Stimulated activated CD8-positive, alpha-beta memory T cell treated with anti-CD3 and anti-CD28 coated beads, Interleukin-15, amount 100 ng/mL, for 24 hours (primary cell): ENCODE measurements at regions not wholly inside any gene's neighbourhood (a gene's known extent, or its start where the extent isn't known, plus 50 kb on each side); places are given as distances from the start of the nearest gene placed in this dataset.

Source experiments
- DNase-seq: peaks from one replicate; pipeline ENCODE4 v3.0.0-alpha.2; 2020; ENCODE audit warnings: low read depth

DNA sequence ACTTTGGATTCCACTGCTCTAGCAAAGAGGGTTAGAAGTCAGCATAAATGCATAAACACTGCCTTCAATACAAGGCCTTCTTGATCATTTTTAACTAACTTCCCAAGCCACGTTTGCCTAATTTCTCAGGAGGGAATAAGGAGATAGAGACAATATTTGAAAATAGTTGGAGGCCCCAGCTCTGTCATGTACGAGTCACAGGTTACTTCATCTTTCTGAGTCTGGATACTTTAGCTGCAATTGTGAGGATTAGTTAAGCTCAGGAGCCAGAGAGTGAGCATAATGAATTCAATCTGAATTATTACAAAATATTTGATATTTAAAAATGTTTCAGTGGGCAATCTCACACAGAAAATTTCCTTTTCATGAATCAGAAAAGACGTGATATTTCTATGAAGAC lies 298.9 kb downstream of the SHOX2 start:
- no peak for DNase-seq

DNA sequence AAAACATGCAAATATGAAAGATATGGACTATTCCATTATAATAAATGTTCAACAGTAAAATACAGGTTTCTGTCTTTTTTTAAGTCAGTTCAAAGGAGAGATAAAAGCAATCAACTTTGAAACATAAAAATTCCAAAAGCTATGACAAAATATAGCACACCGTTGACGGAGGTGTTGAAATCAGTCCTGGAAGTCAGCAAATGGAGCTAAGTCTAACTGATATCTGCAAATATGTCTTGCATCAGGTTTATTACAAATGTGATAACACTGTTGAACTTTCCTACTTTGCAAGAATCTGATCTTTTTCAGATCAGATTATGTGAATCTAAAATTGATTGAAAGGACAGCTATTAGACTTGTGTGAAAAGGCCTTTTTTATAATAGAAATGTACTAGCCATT lies 300.7 kb downstream of the SHOX2 start:
- no peak for DNase-seq

DNA sequence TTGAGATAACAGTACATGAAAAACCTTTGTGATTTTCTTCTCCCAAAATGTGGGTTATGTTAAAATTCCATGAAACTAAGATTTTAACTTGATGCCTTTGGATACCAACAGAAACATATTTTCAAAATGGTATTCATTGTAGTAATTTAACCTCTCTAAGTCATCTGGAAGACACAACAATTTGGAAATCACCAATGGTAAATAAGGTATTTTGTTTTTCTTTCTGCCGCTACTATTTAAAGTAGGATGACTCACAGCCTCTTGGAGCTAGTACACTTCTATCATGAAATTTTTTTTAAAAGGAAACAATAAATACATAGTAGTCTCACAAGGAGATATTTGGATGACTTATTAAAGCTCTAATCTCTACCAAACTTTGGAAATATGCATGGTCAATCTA lies 291.6 kb upstream of the VEPH1 start:
- no peak for DNase-seq

DNA sequence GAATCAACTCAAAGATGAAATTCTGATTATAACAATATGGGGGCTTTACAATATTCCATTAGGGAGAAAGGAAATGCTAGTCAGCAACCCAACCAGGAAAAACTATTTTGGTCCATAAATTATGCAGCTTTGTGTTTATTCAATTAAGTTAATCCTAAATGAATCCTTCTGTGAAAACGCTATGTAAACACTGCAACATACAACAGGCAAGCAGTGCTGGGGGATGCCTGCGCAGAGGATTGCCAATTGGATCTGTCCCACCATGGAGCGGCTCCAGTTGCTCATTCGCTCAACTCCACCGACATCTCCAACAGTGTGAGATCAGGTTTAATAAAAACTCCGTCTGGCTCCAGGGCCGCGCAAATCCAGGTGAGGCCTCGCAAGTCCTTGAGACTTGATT lies 290.5 kb upstream of the VEPH1 start:
- DNase-seq: no peak

DNA sequence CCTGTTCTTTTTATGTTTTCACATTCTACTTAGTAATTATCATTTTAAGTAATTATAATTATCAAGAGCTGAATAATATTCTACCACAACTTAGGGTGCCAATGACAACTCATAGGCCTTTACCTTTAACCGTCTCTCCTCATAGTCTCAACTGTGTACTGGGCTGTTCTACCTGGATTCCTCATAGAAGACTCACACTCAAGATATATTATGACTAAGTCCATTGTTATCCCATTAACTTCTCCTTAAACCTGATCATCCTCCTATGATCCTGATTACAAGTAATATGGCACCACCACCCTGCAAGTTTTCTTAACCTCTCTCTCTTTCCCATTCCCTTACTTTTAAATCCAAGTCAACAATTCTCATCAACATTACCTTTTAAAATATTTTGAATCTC lies 285.9 kb upstream of the VEPH1 start:
- no peak for DNase-seq

DNA sequence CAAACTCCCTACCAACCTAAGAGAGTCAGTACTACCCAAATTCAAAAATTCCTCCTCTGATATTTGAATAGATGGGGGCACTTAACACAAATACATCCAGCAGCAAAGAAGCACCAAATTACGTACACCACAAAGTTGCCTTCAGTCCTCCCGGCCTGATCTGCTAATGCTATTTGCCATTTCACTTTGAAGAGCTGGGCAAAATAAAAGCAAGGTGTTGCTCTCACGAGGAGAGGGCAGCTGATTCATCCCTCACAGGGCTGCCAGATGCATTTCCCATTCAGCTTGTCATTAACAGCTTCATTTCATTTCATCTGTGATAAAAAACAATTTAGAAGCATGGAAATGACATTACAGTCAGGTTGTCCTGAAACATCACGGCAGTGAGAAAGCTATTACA lies 283.4 kb upstream of the VEPH1 start:
- no peak for DNase-seq

DNA sequence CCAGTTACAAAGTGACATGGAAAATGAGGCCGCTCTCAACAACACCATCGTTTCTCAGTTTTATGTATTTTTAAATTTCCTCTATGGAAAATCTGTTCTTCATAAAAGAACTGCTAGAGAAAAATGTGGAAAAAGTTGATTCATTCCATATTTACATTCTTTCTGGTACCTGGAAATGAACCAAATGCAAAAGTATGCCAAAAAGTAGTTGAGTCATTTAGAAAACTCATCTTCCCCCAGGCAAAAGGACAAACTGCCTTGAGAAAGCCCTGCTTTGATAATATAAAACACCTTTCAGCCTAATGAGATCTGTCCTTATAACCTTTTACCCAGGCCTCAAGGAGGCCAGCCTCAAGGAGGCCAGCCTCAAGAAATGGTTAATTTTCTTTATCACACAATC lies 283.0 kb upstream of the VEPH1 start:
- no peak for DNase-seq

DNA sequence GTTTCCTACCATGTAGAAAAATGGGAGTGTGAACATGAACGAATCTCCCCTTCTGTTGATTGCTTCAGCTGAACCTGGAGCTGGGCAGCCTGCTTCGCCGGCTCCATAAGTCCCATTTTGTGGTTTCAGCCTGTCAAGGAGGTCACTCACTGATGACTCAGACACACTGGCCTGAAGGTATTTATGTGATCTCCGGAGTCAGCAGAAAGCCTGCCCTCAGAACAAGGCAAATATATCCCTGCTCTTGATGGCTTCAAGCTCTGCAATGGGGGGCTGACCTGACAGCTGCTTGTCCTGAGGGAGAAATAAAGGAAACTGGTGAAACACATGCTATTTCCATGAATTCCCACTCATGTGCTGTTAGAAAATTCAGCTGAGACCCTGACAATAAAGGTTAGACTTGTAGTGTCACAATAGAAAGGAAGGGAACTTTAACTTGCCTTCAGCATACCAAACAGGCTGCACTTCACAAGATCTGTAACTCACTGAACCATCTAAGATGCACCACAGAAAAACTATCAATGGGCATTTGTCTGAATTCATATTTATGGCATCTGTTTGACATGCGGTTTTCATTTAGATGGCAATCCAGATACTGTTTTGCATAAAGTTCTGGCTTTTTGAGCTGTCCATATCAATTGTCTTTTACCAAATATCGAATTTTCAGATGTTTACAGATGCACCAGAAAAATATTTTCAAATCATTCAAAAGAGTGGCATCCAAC lies 282.0 kb upstream of the VEPH1 start:
- no peak for DNase-seq

DNA sequence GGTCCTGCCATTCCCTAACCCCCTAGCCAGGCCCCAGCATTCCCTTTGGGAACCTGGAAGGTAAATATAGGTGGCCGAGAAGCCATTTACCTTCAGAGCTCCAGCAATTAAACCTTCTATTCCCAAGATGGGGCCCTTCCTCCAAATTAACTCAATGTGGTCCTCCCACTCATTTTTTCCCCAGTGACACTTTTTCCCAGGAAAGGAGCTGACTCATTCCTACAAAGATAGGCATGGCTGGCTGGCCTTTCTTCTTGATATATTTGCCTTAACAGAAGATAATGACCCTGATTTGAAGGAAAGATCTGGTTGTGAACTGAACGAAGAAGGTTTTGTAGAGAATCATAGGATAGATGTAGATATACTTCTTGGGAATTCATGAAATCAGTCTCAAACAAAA lies 279.0 kb upstream of the VEPH1 start:
- DNase-seq: no peak

DNA sequence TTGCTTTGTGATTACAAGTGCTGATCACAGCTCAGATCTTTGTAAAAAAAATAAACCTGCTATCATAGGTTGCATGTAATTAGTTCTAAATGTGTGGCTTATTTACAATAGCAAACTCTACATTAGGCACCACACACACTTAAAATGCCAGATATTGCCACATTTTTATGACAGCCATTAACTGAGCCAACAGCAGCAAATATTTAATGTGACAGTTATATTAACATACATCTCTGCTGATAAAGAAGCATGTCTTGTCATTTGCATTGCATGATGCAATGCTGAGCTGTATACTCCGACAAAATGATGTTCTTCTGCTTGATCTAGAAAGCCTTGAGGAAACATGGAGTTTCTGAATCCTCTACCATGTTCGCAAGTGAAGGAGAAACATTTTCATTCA lies 273.6 kb upstream of the VEPH1 start:
- DNase-seq: no peak

DNA sequence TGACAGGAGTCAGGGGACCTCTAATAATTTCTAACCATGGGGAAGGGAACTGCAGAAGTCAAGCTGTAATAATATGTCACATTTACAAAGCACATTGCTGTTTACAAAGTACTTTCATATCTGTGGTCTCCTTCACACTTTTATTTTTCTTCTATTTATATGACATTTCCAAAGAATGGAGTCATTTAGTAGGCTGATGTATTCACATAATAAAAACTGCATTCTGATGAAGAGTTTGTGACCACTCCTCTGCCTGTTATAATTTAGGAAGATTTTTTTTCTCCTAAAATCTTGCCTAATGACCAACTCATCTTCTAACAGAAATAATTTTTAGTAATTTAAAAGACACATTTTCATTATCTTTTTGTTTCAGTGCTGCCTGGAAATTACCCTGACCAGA lies 272.2 kb upstream of the VEPH1 start:
- no peak for DNase-seq

DNA sequence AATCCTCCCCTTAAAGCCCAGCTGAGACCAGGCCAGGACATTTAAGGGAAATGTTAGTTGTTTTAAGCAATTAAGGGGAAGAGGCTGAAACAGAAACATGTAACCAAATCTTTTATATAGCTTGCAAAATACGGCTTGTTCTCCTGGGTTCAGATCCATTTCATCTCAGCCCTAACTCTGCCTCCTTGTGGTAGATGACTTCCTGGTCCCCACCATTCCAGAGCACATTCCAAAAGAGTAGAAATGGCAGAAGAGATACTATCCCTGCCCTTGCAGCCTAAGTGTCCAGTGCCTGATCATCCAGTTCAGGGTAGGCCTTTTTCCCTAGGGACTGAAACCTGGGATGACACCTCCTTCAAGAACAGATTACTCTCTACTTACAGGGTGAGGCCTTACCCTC lies 266.2 kb upstream of the VEPH1 start:
- DNase-seq: no peak

DNA sequence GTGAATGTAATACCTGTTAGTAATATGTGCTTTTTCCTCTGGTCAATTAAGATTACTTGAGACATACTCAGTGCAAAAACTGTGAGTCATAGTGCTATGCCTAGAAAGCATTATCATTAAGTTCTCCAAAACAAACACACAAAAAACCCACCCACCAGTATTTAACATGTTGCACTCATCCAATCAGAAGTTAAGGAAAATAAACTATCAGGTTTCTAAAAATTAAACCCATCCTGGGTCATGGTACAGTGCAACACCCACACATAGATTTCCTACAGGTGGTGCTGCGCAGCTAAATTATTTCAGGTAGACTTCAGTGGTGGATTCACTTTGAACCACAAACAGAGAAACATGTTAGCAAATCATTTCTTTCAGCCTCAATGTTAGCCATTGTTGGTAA lies 264.4 kb upstream of the VEPH1 start:
- no peak for DNase-seq

DNA sequence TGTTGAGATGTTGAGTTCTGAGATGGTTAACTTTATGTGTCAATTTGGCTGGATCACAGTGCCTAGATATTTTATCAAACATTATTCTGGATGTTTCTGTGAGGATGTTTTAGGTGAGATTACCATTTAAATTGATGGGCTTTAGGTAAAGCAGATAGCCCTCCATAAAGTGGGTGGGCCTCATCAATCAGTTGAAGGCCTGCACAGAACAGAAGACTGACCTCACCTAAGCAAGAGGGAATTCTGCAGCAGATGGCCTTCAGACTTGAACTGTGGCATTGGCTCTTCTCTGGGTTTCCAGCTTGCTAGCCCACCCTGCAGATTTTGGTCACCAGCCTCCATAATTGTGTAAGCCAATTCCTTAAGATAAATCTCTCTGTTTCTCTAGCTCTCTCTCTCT lies 260.4 kb upstream of the VEPH1 start:
- DNase-seq: no peak

DNA sequence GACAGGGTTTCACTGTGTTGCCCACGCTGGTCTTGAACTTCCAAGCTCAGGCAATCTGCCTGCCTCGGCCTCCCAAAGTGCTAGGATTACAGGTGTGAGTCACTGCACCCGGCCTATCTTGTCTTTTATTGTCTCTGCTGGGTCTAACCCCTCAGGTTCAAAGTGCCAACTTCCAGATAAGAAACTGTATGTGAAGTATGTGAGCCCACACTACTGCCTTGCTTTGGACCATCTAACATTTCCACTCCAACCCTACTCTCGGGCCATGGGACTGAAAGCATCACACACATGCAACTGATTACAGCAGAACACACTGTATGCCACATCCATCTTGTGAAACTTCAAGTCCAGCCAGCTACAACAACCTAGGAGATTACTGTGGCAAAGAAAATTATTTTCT lies 256.1 kb upstream of the VEPH1 start:
- no peak for DNase-seq

DNA sequence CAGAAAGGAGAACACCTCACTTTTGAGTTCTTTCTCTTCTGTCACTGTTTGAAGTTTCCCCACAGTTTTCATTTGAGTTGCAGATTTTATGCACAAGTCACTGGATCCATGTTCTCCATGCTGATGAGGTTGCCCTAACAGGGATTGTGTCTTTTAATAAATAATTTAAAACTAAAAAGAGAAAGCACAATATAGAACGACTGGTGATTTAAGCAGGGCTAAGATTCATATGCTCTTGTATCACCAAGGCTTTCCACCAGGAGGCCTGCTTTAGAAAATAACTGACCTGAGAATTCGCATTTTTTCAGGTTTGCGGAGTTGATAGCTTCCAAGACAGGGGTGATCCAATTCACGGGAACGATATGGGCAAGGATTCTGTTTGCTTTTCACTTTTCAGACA lies 252.0 kb upstream of the VEPH1 start:
- DNase-seq: no peak

DNA sequence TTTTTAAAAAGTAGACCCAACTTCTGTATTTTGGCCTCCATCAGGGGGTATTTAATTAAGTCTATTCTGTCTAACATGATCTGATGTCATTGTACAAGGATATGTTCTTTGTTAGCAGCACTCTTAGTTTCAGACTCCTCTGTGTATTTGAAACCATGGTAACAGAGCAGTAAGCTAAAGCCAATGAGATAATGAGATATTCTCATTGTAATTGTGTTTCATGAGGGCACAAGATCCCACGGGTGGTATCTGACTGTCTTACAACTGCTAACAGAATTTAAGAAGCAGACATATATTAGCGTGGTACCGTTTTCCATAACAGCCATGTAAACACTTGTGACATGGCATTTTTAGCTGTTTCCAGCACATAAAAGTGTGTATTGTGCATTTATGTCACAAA lies 251.2 kb upstream of the VEPH1 start:
- no peak for DNase-seq

DNA sequence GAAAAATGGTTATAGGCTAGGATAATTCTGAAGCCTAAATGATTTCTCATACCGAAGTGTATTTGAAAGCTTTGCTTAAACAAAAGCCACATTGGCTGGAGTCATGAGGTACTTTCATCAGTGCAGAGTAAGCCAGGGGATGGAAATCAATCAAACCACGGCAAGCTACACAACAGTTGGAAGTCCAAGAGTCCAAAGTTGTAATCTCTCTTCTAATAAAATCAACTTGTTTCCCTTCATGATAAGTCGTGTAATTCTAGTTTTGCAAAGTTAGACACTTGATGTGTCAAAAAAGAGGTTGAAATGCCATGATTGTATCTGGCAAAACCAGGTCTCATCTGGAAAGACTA lies 250.5 kb upstream of the VEPH1 start:
- DNase-seq: no peak

DNA sequence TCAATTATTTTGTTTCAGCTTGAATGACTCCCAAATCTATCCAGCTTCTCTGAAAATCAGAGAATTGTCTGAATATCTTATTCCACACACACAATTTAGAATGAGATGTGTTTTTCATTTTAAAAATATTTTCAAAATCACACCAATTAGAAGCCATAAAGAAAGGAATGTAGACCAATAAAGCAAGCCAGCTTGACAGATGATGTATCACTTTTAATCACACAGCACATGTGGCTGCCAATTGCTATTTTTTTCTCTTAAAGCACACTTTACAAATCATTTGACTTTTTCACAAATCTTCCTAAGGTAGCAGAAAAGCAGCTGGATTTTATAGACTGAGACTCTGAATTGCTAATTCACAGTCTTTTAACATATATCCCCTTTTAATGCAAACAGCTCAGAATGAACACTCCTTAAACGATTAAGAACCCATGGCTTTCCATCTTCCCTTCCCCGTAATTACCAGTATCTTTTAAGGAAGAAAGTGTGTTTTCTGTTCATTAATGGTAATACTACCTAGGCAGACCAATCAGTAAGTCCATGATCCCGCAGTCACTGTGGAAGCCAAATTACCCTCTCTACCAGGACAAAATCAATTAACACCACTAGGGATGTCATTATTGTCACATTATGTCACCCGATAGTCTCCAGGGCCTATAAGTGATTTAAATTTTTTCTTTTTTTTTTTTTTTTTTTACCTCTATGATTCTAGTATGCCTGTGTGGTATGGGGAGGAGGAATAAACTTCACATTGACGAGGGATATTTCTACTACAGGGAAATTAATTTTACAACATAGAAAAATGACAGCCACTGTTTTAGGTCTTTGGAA lies 250.0 kb upstream of the VEPH1 start:
- DNase-seq: no peak

DNA sequence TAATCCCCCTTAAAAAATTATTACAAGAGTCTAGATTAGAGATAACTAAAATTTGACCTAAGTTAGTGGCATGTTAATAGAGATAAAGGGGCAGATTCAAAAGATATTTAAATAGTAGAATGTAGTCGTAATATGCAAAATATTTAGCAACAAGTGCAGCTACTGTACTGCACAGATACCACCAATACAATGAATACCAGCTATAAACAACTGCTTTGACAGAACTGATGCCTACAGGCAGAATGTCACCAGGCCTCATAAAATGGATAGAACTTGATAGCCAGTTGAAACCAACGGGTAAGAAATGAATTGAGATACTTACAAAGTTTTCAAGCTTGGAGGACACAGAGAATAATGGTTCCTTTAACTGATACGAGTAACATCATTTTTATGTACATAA lies 249.3 kb upstream of the VEPH1 start:
- DNase-seq: no peak

DNA sequence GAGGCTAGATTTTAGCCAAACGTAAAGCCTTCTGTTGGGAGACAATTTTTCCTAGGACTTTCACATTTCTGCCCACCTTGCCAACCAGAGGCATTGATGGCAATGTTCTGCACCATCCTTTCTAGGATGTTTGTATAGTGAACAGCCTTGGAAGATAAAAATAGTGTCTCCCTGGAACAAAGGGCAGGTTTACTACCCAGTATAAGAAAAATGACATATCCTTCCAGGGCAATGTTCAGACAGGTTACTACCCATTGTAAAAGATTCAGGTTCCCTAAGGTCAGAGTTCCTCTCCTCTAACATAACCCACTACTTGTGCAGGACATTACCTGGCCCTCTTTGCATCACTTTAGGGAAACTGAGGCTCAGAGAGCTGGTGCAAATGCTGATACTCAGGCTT lies 248.2 kb upstream of the VEPH1 start:
- no peak for DNase-seq

DNA sequence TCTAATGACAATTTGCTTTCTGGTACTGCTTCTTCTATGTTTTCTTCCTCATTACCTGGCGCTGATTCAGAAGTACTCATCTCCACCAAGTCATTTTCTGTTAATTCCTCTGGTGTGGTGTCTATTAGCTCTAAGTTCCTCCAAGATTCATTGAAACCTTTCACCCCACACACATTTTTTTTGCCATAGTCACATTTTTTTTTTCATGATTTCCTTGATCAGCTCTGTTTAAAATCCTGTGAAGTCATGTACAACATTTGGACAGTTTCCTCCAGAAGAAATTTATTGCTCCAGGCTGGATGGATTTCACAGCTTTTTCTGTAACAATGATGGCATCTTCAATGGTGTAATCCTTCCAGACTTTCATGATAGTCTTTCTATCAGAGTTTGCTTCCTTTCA lies 243.2 kb upstream of the VEPH1 start:
- DNase-seq: no peak

DNA sequence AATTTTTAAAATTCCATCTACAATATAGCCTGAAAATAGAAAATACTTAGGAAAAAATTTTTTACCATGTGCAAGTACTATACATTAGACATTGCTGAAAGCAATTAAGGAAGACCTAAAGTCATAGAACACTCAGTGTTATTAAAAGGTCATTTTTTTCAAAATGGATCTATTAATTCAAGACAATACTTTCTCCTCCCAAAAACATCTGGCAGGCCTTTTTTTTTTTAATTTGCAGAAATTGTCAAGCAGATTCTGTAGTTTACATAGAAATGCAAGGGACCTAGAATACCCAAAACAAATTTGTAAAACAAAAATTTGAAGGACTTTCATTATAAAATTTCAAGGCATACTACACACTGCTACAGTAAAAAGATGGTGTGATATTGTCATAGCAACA lies 238.4 kb upstream of the VEPH1 start:
- no peak for DNase-seq

DNA sequence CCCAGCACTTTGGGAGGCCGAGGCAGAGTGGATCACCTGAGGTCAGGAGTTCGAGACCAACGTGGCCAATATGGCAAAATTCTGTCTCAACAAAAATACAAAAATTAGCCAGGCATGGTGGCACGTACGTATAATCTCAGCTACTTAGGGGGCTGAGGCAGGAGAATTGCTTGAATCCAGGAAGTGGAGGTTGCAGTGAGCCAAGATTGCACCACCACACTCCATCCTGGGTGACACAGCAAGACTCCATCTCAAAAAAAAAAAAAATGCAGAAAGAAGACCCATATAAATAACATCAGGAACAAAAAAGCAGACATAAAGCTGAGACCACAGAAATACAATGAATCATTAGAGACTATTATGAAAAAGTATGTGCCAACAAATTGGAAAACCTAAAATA lies 235.2 kb upstream of the VEPH1 start:
- no peak for DNase-seq
